ENCODE measurements at regions not wholly inside any gene's neighbourhood (a gene's known extent, or its start where the extent isn't known, plus 50 kb on each side); places are given as distances from the start of the nearest gene placed in this dataset.

DNA sequence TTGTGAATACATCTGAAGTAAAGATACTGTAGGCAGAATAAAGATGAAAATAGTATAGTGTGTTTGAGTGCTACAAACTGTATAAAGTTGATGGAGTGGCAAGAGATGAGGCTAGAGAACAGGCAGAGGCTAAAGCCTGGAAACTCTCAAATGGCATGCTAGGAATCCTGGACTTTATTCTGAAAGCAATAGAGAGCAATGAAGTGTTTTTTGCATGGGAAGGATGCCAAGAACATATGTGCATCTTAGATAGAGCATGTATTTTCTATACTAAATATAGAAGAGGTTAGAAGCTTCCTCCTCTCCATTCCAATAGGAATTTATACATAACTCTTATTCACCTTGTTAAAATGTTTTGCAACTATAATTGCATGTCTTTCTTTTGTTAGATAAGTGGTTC is 86.3 kb upstream of the TMTC2 start:
- TF ChIP-seq POLR2A (IDR thresholded peaks at IDR 0.05) (no peak), CTCF (IDR thresholded peaks at IDR 0.05 in 8 of 11, conservative IDR thresholded peaks at IDR 0.05 in 3 of 11) (no peak), POLR2AphosphoS5 (IDR thresholded peaks at IDR 0.05) (no peak)
